ENCODE measurements at regions not wholly inside any gene's neighbourhood (a gene's known extent, or its start where the extent isn't known, plus 50 kb on each side); places are given as distances from the start of the nearest gene placed in this dataset.

- H3K36me3 ChIP-seq (ENCODE audit: control insufficient read depth, insufficient read depth, low read length): no peaks in the 10 kb centered on the region
- no peak overlapping the region for H3K4me3 ChIP-seq (ENCODE audit: low read depth in 2 of 2, low read length in 2 of 2)
- no peaks in the 10 kb centered on the region for H3K9me3 ChIP-seq (ENCODE audit: control insufficient read depth, insufficient read depth, low read depth, low read length)
- no peaks in the 10 kb centered on the region for H3K27me3 ChIP-seq (ENCODE audit: control insufficient read depth, insufficient read depth, low read length)
- ATAC-seq (no peak), DNase-seq (ENCODE audit: low read depth, low spot score) (no peak)
- intact Hi-C loops (cut with micrococcal nuclease; ENCODE audit: unreplicated experiment) (no loop called here), in situ Hi-C loops (cut with HindIII; ENCODE audit: low pct_unique_long_range_greater_than_20kb, low sequenced_read_pairs) (no loop called here)
- ChIA-PET POLR2A (no interaction called here), CTCF (no interaction called here)
- H3K27ac ChIP-seq (ENCODE audit: low read length): no peak overlapping the region
- no TSS peak for BruUV-seq (replicated peaks)
- H3K4me1 ChIP-seq (ENCODE audit: control insufficient read depth, insufficient read depth, low read length): no peaks in the 10 kb centered on the region
- no peak for TF ChIP-seq REST (IDR thresholded peaks at IDR 0.05; ENCODE audit: insufficient read depth in 1 of 2, low read depth in 2 of 2, low read length in 1 of 2)
- TF ChIP-seq SIN3A (IDR thresholded peaks at IDR 0.05; ENCODE audit: borderline replicate concordance, insufficient read depth, low read depth, low read length): no peak
- TF ChIP-seq TCF7L2 (IDR thresholded peaks at IDR 0.05; ENCODE audit: low read depth, low read length): no peak
- TF ChIP-seq POLR2AphosphoS5 (IDR thresholded peaks at IDR 0.05; ENCODE audit: low read depth, low read length): no peak
- no peak for TF ChIP-seq CTCF (IDR thresholded peaks at IDR 0.05)
Observed at GRCh38 chr16:60143348-60143705, 1409.2 kb upstream of the GOT2 start.

DNA sequence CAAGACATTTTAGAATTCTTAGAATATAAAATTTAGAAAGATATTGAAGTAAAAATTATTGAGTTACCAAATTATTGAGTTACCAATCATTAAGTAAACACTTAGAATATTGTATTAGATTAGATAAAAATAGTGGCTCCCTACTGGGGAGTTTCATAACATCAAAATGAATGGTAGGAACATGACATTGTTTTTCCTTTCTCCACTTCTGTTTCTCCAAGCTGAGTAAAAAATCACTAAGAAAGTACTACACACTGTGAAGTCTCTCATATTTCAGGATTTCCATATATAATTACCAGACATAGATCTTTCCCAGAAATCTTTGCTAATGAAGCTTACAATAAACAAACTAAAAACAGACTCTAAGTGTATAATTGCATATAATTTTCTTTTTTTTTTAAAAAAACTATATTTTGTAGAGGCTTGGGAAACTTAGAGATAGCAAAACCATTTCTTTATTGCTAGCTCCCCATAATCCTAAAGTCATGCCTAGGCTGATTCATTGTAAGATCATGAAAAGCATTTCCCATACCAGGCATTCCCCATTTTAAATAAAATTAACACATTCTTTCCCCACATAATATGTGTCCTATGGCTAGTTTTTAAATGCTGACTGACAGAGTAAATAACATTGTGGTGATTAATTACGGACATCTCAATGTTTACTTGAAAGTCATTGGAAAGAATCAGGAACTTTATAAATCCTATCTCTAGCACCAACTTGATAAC is 1408.7 kb upstream of the GOT2 start:
- POLR2A ChIA-PET: no interaction called here
- intact Hi-C loops (cut with micrococcal nuclease; ENCODE audit: unreplicated experiment) (no loop called here), in situ Hi-C loops (cut with HindIII; ENCODE audit: low pct_unique_long_range_greater_than_20kb, low sequenced_read_pairs) (no loop called here)
- no peaks in the 10 kb centered on the region for H3K36me3 ChIP-seq (ENCODE audit: control insufficient read depth, insufficient read depth, low read length)
- H3K27me3 ChIP-seq (ENCODE audit: control insufficient read depth, insufficient read depth, low read length): no peaks in the 10 kb centered on the region
- H3K4me1 ChIP-seq (ENCODE audit: control insufficient read depth, insufficient read depth, low read length): no peaks in the 10 kb centered on the region
- no peak overlapping the region for H3K27ac ChIP-seq (ENCODE audit: low read length)
- no TSS peak for BruUV-seq (replicated peaks)
- ATAC-seq: no peak
- TF ChIP-seq SIN3A (IDR thresholded peaks at IDR 0.05; ENCODE audit: borderline replicate concordance, insufficient read depth, low read depth, low read length) (no peak), REST (IDR thresholded peaks at IDR 0.05; ENCODE audit: insufficient read depth in 1 of 2, low read depth in 2 of 2, low read length in 1 of 2) (no peak), CTCF (IDR thresholded peaks at IDR 0.05) (no peak), POLR2AphosphoS5 (IDR thresholded peaks at IDR 0.05; ENCODE audit: low read depth, low read length) (no peak), TCF7L2 (IDR thresholded peaks at IDR 0.05; ENCODE audit: low read depth, low read length) (no peak)
- no peak for DNase-seq (ENCODE audit: low read depth, low spot score)
- H3K4me3 ChIP-seq (ENCODE audit: low read depth in 2 of 2, low read length in 2 of 2): no peak overlapping the region
- CTCF ChIA-PET: no interaction called here
- H3K9me3 ChIP-seq (ENCODE audit: control insufficient read depth, insufficient read depth, low read depth, low read length): no peaks in the 10 kb centered on the region

Data from Panc1 (cell line).